Ovary (tissue), 3 donors: ENCODE measurements at regions not wholly inside any gene's neighbourhood (a gene's known extent, or its start where the extent isn't known, plus 50 kb on each side); places are given as distances from the start of the nearest gene placed in this dataset.

Source experiments
- POLR2A ChIP-seq: fragments of 450-650 bp; IDR thresholded peaks from one replicate; pipeline ENCODE4 v1.6.1; 2017; ENCODE audit warnings: antibody characterized with exemption, mild to moderate bottlenecking, moderate library complexity
- TF ChIP-seq, protein P1 (sequence below), 3 donors: fragments of 450-650 bp in 2 of 3; fragments of 200-600 bp in 1 of 3; IDR thresholded peaks; one replicate each; pipeline versions ENCODE4 v1.5.1 to v1.8.0; 2016 to 2022; ENCODE audit warnings: antibody characterized with exemption in 3 of 3, mild to moderate bottlenecking in 1 of 3
- donor health status: DM: no; HTN: no; CAD: no.

DNA sequence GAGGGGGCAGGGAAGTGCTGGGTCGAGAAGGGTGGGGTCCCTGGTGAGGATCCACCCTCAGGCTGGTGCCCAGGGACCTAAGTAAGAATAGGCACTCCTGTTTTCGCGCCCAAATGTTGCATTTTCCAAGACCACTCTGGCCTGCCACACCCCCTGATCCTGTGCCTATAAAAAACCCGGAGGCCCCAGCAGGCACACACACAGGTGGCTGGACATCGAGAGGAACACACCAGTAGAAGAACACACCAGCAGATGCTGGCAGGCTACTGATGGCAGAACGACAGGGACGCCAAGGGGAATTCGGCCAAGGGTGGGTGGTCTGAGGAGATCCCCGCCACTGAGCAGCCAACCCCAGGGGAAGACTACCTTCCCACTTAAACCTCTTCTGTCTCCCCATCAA is 633.9 kb upstream of the POT1 start:
- TF ChIP-seq, protein P1, sequence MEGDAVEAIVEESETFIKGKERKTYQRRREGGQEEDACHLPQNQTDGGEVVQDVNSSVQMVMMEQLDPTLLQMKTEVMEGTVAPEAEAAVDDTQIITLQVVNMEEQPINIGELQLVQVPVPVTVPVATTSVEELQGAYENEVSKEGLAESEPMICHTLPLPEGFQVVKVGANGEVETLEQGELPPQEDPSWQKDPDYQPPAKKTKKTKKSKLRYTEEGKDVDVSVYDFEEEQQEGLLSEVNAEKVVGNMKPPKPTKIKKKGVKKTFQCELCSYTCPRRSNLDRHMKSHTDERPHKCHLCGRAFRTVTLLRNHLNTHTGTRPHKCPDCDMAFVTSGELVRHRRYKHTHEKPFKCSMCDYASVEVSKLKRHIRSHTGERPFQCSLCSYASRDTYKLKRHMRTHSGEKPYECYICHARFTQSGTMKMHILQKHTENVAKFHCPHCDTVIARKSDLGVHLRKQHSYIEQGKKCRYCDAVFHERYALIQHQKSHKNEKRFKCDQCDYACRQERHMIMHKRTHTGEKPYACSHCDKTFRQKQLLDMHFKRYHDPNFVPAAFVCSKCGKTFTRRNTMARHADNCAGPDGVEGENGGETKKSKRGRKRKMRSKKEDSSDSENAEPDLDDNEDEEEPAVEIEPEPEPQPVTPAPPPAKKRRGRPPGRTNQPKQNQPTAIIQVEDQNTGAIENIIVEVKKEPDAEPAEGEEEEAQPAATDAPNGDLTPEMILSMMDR (IDR thresholded peaks at IDR 0.05) = no peak
- TF ChIP-seq POLR2A = no peak
